WTC11 (cell line): ENCODE measurements at regions not wholly inside any gene's neighbourhood (a gene's known extent, or its start where the extent isn't known, plus 50 kb on each side); places are given as distances from the start of the nearest gene placed in this dataset.

ENCODE experiments used
- ATAC-seq: fragments of 200-7000 bp; cut with Tn5 transposase; 2 replicates; pipeline ENCODE4 v1.10.0; 2021; ENCODE audit warnings: mild to moderate bottlenecking, moderate library complexity
- CTCF ChIA-PET: fragments of 300-600 bp; sonication (Branson Sonifier 250); formaldehyde crosslinking; loops from one replicate; lab custom pipeline; 2021; ENCODE audit warnings: antibody characterized with exemption; lab: Charles Lee
- POLR2A ChIA-PET: fragments of 350-600 bp; sonication (Branson Sonifier 250); formaldehyde crosslinking; loops from one replicate; lab custom pipeline; 2021; ENCODE audit warnings: antibody characterized with exemption; lab: Charles Lee
- DNase-seq: peaks from one replicate; pipeline ENCODE4 v3.0.0; 2021; ENCODE audit warnings: low spot score
- H3K27ac Mint-ChIP-seq: 2 replicates; pipeline ENCODE4 v1.8.0; 2021; ENCODE audit warnings: mixed read lengths
- H3K27me3 Mint-ChIP-seq: 2 replicates; pipeline ENCODE4 v1.8.0; 2021; ENCODE audit warnings: low read depth, mild to moderate bottlenecking, moderate library complexity, mixed read lengths
- H3K36me3 Mint-ChIP-seq: 2 replicates; pipeline ENCODE4 v1.8.0; 2021; ENCODE audit warnings: mixed read lengths
- H3K4me1 Mint-ChIP-seq: 2 replicates; pipeline ENCODE4 v1.8.0; 2022; ENCODE audit warnings: mixed read lengths
- H3K4me3 Mint-ChIP-seq: 2 replicates; pipeline ENCODE4 v1.8.0; 2021; ENCODE audit warnings: mild to moderate bottlenecking, moderate library complexity, mixed read lengths
- H3K9me3 Mint-ChIP-seq: 2 replicates; pipeline ENCODE4 v1.8.0; 2021; ENCODE audit warnings: mixed read lengths
- ATF1 ChIP-seq: sonication (generic); formaldehyde crosslinking; IDR thresholded peaks from 2 replicates; pipeline ENCODE4 v1.8.1; 2023; ENCODE audit warnings: mild to moderate bottlenecking, moderate library complexity, missing genetic modification reagents
- ETV6 ChIP-seq: sonication (generic); formaldehyde crosslinking; IDR thresholded peaks from 2 replicates; pipeline ENCODE4 v1.8.1; 2022; ENCODE audit warnings: mild to moderate bottlenecking, missing genetic modification reagents
- FOXP1 ChIP-seq: sonication (generic); formaldehyde crosslinking; IDR thresholded peaks from 2 replicates; pipeline ENCODE4 v1.8.0; 2022; ENCODE audit warnings: missing genetic modification reagents, mild to moderate bottlenecking, moderate library complexity, borderline replicate concordance
- GRHL2 ChIP-seq: fragments of 250-450 bp; sonication (Bioruptor Pico); IDR thresholded peaks from 2 replicates; pipeline ENCODE4 v1.8.0; 2022; ENCODE audit warnings: mild to moderate bottlenecking, moderate library complexity; ENCODE audit not compliant: insufficient replicate concordance, severe bottlenecking
- NFE2L1 ChIP-seq: sonication (generic); formaldehyde crosslinking; IDR thresholded peaks from 2 replicates; pipeline ENCODE4 v1.8.1; 2023; ENCODE audit warnings: missing genetic modification reagents
- NR3C1 ChIP-seq: sonication (generic); formaldehyde crosslinking; conservative IDR thresholded peaks from 2 replicates; pipeline ENCODE4 v1.8.1; 2023; ENCODE audit warnings: low read depth, mild to moderate bottlenecking, missing genetic modification reagents
- PRRX2 ChIP-seq: fragments of 250-450 bp; sonication (Bioruptor Pico); IDR thresholded peaks from 2 replicates; pipeline ENCODE4 v1.8.0; 2021; ENCODE audit warnings: mild to moderate bottlenecking
- SMAD3 ChIP-seq: sonication (generic); formaldehyde crosslinking; IDR thresholded peaks from 2 replicates; pipeline ENCODE4 v1.8.0; 2022; ENCODE audit warnings: missing genetic modification reagents, mild to moderate bottlenecking, borderline replicate concordance
- TEAD1 ChIP-seq: sonication (generic); formaldehyde crosslinking; IDR thresholded peaks from 2 replicates; pipeline ENCODE4 v1.8.0; 2022; ENCODE audit warnings: mild to moderate bottlenecking, missing genetic modification reagents
- ZNF423 ChIP-seq: fragments of 250-450 bp; sonication (Bioruptor Pico); IDR thresholded peaks from 2 replicates; pipeline ENCODE4 v2.1.2; 2022; ENCODE audit warnings: mild to moderate bottlenecking, moderate library complexity
- TF ChIP-seq, protein P1 (sequence below): sonication (generic); formaldehyde crosslinking; IDR thresholded peaks from 2 replicates; pipeline ENCODE4 v1.8.0; 2023; ENCODE audit warnings: missing genetic modification reagents, mild to moderate bottlenecking, borderline replicate concordance
- TF ChIP-seq, protein P2 (sequence below): fragments of 250-450 bp; sonication (Bioruptor Pico); IDR thresholded peaks from 2 replicates; pipeline ENCODE4 v1.9.0; 2021; ENCODE audit warnings: mild to moderate bottlenecking
- TF ChIP-seq, protein P3 (sequence below): sonication (generic); formaldehyde crosslinking; IDR thresholded peaks from 2 replicates; pipeline ENCODE4 v1.8.0; 2023; ENCODE audit warnings: missing genetic modification reagents
- TF ChIP-seq, protein P4 (sequence below): sonication (generic); formaldehyde crosslinking; IDR thresholded peaks from 2 replicates; pipeline ENCODE4 v1.8.0; 2022; ENCODE audit warnings: mild to moderate bottlenecking, missing genetic modification reagents
- TF ChIP-seq, protein P5 (sequence below): fragments of 250-450 bp; sonication (Bioruptor Pico); IDR thresholded peaks from 2 replicates; pipeline ENCODE4 v1.9.0; 2021; ENCODE audit warnings: moderate library complexity, mild to moderate bottlenecking, inconsistent platforms, borderline replicate concordance
- TF ChIP-seq, protein P6 (sequence below): fragments of 250-450 bp; sonication (Bioruptor Pico); IDR thresholded peaks from 2 replicates; pipeline ENCODE4 v1.9.0; 2021; ENCODE audit warnings: mild to moderate bottlenecking, borderline replicate concordance
- TF ChIP-seq, protein P7 (sequence below): sonication (generic); formaldehyde crosslinking; IDR thresholded peaks from 2 replicates; pipeline ENCODE4 v1.8.1; 2023; ENCODE audit warnings: mild to moderate bottlenecking, missing genetic modification reagents
- TF ChIP-seq, protein P8 (sequence below): sonication (generic); formaldehyde crosslinking; IDR thresholded peaks from 2 replicates; pipeline ENCODE4 v1.8.1; 2023; ENCODE audit warnings: mild to moderate bottlenecking, missing genetic modification reagents
- TF ChIP-seq, protein P9 (sequence below): sonication (generic); formaldehyde crosslinking; IDR thresholded peaks from 2 replicates; pipeline ENCODE4 v1.8.0; 2022; ENCODE audit warnings: mild to moderate bottlenecking, missing genetic modification reagents

DNA sequence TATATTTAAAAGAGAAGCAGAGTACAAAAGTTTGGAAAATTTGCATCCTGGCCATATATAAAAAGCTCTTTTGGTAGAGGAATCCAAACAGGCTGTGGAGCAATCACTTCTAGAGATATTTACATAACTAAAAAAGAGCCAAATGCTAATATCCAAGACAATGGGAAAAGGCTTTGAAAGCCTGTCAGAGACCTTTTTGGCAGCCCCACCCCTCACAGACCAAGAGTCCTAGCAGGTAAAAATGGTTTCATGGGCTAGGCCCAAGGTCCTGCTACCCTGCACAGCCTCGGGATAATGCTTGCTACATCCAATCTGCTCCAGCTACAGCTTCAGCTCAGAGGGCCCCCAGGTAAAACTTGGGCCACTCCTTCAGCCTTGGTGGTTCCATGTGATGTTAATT lies 430.2 kb upstream of the KCND2 start:
- Mint-ChIP-seq H3K9me3 (peaks cover 48% of the 10 kb centered on the region), H3K4me1 (peaks cover 17% of the 10 kb centered on the region), H3K27me3 (no peaks in the 10 kb centered on the region), H3K4me3 (no peak overlapping the region), H3K36me3 (peaks cover 19% of the 10 kb centered on the region), H3K27ac (no peak overlapping the region)
- DNase-seq (peak; percentile 12), ATAC-seq (peak; percentile 99)
- CTCF ChIA-PET, result no interaction called here
- POLR2A ChIA-PET, result no interaction called here
- no peak for TF ChIP-seq SMAD3 (CRISPR knock-in tag)
- no peak for TF ChIP-seq NFE2L1
- no peak for TF ChIP-seq ATF1 (CRISPR knock-in tag)
- TF ChIP-seq, protein P1, sequence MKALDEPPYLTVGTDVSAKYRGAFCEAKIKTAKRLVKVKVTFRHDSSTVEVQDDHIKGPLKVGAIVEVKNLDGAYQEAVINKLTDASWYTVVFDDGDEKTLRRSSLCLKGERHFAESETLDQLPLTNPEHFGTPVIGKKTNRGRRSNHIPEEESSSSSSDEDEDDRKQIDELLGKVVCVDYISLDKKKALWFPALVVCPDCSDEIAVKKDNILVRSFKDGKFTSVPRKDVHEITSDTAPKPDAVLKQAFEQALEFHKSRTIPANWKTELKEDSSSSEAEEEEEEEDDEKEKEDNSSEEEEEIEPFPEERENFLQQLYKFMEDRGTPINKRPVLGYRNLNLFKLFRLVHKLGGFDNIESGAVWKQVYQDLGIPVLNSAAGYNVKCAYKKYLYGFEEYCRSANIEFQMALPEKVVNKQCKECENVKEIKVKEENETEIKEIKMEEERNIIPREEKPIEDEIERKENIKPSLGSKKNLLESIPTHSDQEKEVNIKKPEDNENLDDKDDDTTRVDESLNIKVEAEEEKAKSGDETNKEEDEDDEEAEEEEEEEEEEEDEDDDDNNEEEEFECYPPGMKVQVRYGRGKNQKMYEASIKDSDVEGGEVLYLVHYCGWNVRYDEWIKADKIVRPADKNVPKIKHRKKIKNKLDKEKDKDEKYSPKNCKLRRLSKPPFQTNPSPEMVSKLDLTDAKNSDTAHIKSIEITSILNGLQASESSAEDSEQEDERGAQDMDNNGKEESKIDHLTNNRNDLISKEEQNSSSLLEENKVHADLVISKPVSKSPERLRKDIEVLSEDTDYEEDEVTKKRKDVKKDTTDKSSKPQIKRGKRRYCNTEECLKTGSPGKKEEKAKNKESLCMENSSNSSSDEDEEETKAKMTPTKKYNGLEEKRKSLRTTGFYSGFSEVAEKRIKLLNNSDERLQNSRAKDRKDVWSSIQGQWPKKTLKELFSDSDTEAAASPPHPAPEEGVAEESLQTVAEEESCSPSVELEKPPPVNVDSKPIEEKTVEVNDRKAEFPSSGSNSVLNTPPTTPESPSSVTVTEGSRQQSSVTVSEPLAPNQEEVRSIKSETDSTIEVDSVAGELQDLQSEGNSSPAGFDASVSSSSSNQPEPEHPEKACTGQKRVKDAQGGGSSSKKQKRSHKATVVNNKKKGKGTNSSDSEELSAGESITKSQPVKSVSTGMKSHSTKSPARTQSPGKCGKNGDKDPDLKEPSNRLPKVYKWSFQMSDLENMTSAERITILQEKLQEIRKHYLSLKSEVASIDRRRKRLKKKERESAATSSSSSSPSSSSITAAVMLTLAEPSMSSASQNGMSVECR (CRISPR knock-in tag), result no peak
- TF ChIP-seq ZNF423 (CRISPR knock-in tag), result no peak
- no peak for TF ChIP-seq NR3C1 (CRISPR knock-in tag)
- no peak for TF ChIP-seq FOXP1 (CRISPR knock-in tag)
- TF ChIP-seq, protein P2, sequence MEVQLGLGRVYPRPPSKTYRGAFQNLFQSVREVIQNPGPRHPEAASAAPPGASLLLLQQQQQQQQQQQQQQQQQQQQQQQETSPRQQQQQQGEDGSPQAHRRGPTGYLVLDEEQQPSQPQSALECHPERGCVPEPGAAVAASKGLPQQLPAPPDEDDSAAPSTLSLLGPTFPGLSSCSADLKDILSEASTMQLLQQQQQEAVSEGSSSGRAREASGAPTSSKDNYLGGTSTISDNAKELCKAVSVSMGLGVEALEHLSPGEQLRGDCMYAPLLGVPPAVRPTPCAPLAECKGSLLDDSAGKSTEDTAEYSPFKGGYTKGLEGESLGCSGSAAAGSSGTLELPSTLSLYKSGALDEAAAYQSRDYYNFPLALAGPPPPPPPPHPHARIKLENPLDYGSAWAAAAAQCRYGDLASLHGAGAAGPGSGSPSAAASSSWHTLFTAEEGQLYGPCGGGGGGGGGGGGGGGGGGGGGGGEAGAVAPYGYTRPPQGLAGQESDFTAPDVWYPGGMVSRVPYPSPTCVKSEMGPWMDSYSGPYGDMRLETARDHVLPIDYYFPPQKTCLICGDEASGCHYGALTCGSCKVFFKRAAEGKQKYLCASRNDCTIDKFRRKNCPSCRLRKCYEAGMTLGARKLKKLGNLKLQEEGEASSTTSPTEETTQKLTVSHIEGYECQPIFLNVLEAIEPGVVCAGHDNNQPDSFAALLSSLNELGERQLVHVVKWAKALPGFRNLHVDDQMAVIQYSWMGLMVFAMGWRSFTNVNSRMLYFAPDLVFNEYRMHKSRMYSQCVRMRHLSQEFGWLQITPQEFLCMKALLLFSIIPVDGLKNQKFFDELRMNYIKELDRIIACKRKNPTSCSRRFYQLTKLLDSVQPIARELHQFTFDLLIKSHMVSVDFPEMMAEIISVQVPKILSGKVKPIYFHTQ, result no peak
- no peak for TF ChIP-seq GRHL2 (CRISPR knock-in tag)
- no peak for TF ChIP-seq PRRX2 (CRISPR knock-in tag)
- TF ChIP-seq ETV6 (CRISPR knock-in tag), result no peak
- TF ChIP-seq, protein P3, sequence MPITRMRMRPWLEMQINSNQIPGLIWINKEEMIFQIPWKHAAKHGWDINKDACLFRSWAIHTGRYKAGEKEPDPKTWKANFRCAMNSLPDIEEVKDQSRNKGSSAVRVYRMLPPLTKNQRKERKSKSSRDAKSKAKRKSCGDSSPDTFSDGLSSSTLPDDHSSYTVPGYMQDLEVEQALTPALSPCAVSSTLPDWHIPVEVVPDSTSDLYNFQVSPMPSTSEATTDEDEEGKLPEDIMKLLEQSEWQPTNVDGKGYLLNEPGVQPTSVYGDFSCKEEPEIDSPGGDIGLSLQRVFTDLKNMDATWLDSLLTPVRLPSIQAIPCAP, result no peak
- TF ChIP-seq, protein P4, sequence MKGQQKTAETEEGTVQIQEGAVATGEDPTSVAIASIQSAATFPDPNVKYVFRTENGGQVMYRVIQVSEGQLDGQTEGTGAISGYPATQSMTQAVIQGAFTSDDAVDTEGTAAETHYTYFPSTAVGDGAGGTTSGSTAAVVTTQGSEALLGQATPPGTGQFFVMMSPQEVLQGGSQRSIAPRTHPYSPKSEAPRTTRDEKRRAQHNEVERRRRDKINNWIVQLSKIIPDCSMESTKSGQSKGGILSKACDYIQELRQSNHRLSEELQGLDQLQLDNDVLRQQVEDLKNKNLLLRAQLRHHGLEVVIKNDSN (CRISPR knock-in tag), result no peak
- TF ChIP-seq, protein P5, sequence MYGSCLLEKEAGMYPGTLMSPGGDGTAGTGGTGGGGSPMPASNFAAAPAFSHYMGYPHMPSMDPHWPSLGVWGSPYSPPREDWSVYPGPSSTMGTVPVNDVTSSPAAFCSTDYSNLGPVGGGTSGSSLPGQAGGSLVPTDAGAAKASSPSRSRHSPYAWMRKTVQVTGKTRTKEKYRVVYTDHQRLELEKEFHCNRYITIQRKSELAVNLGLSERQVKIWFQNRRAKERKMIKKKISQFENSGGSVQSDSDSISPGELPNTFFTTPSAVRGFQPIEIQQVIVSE (CRISPR knock-in tag), result no peak
- TF ChIP-seq, protein P6, sequence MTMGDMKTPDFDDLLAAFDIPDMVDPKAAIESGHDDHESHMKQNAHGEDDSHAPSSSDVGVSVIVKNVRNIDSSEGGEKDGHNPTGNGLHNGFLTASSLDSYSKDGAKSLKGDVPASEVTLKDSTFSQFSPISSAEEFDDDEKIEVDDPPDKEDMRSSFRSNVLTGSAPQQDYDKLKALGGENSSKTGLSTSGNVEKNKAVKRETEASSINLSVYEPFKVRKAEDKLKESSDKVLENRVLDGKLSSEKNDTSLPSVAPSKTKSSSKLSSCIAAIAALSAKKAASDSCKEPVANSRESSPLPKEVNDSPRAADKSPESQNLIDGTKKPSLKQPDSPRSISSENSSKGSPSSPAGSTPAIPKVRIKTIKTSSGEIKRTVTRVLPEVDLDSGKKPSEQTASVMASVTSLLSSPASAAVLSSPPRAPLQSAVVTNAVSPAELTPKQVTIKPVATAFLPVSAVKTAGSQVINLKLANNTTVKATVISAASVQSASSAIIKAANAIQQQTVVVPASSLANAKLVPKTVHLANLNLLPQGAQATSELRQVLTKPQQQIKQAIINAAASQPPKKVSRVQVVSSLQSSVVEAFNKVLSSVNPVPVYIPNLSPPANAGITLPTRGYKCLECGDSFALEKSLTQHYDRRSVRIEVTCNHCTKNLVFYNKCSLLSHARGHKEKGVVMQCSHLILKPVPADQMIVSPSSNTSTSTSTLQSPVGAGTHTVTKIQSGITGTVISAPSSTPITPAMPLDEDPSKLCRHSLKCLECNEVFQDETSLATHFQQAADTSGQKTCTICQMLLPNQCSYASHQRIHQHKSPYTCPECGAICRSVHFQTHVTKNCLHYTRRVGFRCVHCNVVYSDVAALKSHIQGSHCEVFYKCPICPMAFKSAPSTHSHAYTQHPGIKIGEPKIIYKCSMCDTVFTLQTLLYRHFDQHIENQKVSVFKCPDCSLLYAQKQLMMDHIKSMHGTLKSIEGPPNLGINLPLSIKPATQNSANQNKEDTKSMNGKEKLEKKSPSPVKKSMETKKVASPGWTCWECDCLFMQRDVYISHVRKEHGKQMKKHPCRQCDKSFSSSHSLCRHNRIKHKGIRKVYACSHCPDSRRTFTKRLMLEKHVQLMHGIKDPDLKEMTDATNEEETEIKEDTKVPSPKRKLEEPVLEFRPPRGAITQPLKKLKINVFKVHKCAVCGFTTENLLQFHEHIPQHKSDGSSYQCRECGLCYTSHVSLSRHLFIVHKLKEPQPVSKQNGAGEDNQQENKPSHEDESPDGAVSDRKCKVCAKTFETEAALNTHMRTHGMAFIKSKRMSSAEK (CRISPR knock-in tag), result no peak
- TF ChIP-seq, protein P7, sequence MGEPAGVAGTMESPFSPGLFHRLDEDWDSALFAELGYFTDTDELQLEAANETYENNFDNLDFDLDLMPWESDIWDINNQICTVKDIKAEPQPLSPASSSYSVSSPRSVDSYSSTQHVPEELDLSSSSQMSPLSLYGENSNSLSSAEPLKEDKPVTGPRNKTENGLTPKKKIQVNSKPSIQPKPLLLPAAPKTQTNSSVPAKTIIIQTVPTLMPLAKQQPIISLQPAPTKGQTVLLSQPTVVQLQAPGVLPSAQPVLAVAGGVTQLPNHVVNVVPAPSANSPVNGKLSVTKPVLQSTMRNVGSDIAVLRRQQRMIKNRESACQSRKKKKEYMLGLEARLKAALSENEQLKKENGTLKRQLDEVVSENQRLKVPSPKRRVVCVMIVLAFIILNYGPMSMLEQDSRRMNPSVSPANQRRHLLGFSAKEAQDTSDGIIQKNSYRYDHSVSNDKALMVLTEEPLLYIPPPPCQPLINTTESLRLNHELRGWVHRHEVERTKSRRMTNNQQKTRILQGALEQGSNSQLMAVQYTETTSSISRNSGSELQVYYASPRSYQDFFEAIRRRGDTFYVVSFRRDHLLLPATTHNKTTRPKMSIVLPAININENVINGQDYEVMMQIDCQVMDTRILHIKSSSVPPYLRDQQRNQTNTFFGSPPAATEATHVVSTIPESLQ (CRISPR knock-in tag), result no peak
- TF ChIP-seq, protein P8, sequence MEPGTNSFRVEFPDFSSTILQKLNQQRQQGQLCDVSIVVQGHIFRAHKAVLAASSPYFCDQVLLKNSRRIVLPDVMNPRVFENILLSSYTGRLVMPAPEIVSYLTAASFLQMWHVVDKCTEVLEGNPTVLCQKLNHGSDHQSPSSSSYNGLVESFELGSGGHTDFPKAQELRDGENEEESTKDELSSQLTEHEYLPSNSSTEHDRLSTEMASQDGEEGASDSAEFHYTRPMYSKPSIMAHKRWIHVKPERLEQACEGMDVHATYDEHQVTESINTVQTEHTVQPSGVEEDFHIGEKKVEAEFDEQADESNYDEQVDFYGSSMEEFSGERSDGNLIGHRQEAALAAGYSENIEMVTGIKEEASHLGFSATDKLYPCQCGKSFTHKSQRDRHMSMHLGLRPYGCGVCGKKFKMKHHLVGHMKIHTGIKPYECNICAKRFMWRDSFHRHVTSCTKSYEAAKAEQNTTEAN (CRISPR knock-in tag), result no peak
- TF ChIP-seq, protein P9, sequence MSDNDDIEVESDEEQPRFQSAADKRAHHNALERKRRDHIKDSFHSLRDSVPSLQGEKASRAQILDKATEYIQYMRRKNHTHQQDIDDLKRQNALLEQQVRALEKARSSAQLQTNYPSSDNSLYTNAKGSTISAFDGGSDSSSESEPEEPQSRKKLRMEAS (CRISPR knock-in tag), result no peak
- TF ChIP-seq TEAD1 (CRISPR knock-in tag), result no peak
